Activated T-cell treated with anti-CD3 and anti-CD28 coated beads, Interleukin-2, amount 50 U/mL, for 72 hours (primary cell): ENCODE measurements at regions not wholly inside any gene's neighbourhood (a gene's known extent, or its start where the extent isn't known, plus 50 kb on each side); places are given as distances from the start of the nearest gene placed in this dataset.

Experiments
- ATAC-seq, 2 donors: fragments of 150-1000 bp; cut with Tn5 transposase; replicated peaks in 1 of 2; 2 replicates each; pipeline ENCODE4 v1.10.0; 2021; ENCODE audit warnings: moderate library complexity in 2 of 2, mild to moderate bottlenecking in 1 of 2
- DNase-seq, 2 donors: peaks; one replicate each; pipeline ENCODE4 v3.0.0; 2021 to 2022; ENCODE audit warnings: mixed read lengths in 1 of 2
- H3K27ac Mint-ChIP-seq: one replicate; pipeline ENCODE4 v1.8.0; 2022; ENCODE audit warnings: mild to moderate bottlenecking, moderate library complexity, mixed read lengths
- H3K27me3 Mint-ChIP-seq: one replicate; pipeline ENCODE4 v1.8.0; 2022; ENCODE audit warnings: low read depth, mixed read lengths
- H3K36me3 Mint-ChIP-seq, 2 donors: one replicate each; pipeline ENCODE4 v1.8.0; 2022; ENCODE audit warnings: mixed read lengths in 2 of 2, mild to moderate bottlenecking in 1 of 2; ENCODE audit not compliant: insufficient read depth in 2 of 2
- H3K4me1 Mint-ChIP-seq: one replicate; pipeline ENCODE4 v1.8.0; 2022; ENCODE audit warnings: low read depth, mixed read lengths
- H3K4me3 Mint-ChIP-seq, 2 donors: one replicate each; pipeline ENCODE4 v1.8.0; 2022; ENCODE audit warnings: mild to moderate bottlenecking in 2 of 2, mixed read lengths in 2 of 2, moderate library complexity in 2 of 2
- H3K9me3 Mint-ChIP-seq, 2 donors: one replicate each; pipeline ENCODE4 v1.8.0; 2022; ENCODE audit warnings: mixed read lengths in 2 of 2

DNA sequence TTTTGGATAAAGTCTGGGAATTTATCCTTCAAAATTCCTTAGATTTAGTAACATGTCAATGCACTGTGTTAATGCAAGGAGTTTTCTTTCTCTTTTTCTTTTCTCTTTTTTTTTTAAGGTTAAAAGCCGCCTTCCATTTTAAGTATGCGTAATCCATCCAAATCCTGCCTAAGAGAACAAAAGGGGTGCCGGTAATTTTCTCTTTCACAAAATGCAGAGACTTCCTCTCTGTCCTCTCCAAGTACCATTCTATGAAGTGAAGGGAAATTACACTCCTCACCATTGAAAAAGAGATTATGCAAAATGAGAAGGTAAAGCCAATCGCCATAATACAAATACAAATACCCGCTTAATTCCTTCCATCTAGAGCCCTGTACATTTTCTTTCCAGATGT is 273.8 kb downstream of the BLID start:
- H3K9me3 Mint-ChIP-seq = peaks cover 3 to 4% of the 10 kb centered on the region in 2 donors

DNA sequence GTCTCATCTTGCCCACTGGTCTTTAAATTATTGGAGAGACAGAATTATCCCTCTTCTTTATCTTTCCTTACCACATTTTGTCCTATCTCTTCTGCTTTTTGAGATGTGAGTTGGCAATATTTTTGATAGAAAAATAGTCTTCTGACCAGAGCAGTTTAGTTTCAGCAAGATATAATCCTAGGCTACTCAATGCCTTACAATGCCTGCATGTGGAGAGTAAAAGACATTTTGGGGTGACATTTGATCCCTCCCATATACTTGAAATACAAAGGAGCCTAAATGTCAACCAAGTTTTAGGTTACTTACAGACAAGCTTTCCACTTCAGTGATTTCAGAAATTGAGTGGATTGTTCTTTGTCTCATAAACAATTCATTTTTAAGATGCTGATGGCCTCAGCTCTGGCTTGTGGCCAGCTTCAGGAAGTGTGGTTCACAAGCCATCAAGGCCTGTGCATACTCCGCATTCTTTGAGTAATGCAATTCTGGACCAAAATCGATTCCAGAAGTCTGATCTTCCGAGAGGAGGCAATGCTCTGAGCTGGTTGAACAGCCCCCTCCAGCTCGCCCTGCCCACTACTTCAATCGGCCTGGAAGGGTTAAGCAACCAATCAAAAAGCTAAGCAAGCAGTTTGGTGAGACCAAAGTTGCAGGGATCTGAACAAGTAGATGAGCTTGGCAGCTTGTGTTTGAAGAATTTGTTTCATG is 274.4 kb downstream of the BLID start:
- no peak overlapping the region for H3K4me3 Mint-ChIP-seq
- no peaks in the 10 kb centered on the region for H3K36me3 Mint-ChIP-seq
- no peaks in the 10 kb centered on the region for H3K4me1 Mint-ChIP-seq
- peaks cover 4 to 5% of the 10 kb centered on the region in 2 donors for H3K9me3 Mint-ChIP-seq
- no peaks in the 10 kb centered on the region for H3K27me3 Mint-ChIP-seq
- ATAC-seq (no peak), DNase-seq (no peak)
- H3K27ac Mint-ChIP-seq = no peak overlapping the region

More for the DNA sequence above, 273.8 kb downstream of the BLID start:
- no peaks in the 10 kb centered on the region for H3K4me1 Mint-ChIP-seq
- H3K27ac Mint-ChIP-seq = no peak overlapping the region
- no peaks in the 10 kb centered on the region for H3K36me3 Mint-ChIP-seq
- H3K4me3 Mint-ChIP-seq = no peak overlapping the region
- no peak for DNase-seq
- ATAC-seq = no peak
- H3K27me3 Mint-ChIP-seq = no peaks in the 10 kb centered on the region

DNA sequence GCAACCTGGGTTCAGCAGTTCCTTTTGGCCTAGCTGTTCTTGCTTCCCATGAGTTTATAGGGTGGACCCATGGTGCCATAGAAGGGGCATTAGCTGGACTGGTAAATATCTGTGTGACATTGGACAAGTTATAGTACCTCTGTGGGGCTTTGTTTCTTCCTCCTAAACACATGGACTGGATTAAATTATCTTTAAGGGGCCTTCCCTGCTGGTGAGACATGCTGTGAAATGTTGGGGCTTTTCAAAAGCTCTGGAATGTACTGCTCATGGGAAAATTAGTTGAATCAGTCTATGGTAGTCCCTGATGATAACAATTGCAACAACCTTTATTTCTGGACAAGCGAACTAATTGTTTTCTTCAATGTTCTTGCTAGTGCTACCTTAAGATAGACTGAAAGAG is 276.2 kb downstream of the BLID start:
- no peaks in the 10 kb centered on the region for H3K27me3 Mint-ChIP-seq
- DNase-seq (no peak), ATAC-seq (no peak)
- no peaks in the 10 kb centered on the region for H3K4me1 Mint-ChIP-seq
- no peak overlapping the region for H3K4me3 Mint-ChIP-seq
- H3K27ac Mint-ChIP-seq = no peak overlapping the region
- peaks cover 3 to 8% of the 10 kb centered on the region in 2 donors for H3K9me3 Mint-ChIP-seq
- H3K36me3 Mint-ChIP-seq = no peaks in the 10 kb centered on the region

DNA sequence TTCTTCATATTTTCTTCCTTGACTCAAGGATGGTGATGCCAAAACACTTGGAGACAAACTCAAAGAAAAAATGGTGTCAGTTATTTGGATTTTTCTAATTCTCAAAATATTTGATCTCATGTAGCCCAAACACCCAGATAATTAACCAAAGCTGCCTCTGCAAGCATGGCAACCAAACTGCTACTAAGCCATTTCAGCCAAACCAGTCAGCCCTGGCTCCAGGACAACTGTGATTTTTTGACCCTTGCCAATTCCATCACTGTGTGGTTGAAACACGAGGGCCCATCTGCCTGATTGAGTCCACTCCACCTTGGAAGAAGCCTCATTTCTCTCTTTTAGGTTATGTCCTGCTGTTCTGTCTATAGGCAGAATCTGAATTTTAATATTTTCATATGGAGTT is 277.4 kb downstream of the BLID start:
- ATAC-seq (no peak), DNase-seq (no peak)
- Mint-ChIP-seq H3K9me3 (peaks cover 8 to 10% of the 10 kb centered on the region in 2 donors), H3K4me3 (no peak overlapping the region), H3K36me3 (no peaks in the 10 kb centered on the region), H3K27me3 (no peaks in the 10 kb centered on the region), H3K4me1 (no peaks in the 10 kb centered on the region), H3K27ac (no peak overlapping the region)

DNA sequence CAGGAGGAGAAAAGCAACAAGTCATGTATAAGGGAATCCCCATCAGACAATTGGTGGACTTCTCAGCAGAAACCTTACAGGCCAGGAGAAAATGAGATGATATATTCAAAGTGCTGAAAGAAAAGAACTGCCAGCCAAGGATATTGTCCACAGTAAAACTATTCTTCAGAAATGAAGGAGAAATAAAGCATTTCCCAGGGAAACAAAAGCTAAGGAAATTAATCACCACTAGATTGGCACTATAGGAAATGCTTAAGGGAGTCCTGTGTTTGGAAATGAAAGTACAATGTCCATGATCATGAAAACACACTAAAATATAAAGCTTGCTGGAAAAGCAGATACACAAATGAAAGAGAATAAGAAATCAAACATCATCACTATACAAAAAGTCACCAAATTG is 282.0 kb downstream of the BLID start:
- no peaks in the 10 kb centered on the region for H3K27me3 Mint-ChIP-seq
- no peak for ATAC-seq
- no peak for DNase-seq
- H3K27ac Mint-ChIP-seq = no peak overlapping the region
- peaks cover 4 to 5% of the 10 kb centered on the region in 2 donors for H3K36me3 Mint-ChIP-seq
- H3K9me3 Mint-ChIP-seq = peaks cover 12 to 16% of the 10 kb centered on the region in 2 donors
- no peaks in the 10 kb centered on the region for H3K4me1 Mint-ChIP-seq
- H3K4me3 Mint-ChIP-seq = no peak overlapping the region

DNA sequence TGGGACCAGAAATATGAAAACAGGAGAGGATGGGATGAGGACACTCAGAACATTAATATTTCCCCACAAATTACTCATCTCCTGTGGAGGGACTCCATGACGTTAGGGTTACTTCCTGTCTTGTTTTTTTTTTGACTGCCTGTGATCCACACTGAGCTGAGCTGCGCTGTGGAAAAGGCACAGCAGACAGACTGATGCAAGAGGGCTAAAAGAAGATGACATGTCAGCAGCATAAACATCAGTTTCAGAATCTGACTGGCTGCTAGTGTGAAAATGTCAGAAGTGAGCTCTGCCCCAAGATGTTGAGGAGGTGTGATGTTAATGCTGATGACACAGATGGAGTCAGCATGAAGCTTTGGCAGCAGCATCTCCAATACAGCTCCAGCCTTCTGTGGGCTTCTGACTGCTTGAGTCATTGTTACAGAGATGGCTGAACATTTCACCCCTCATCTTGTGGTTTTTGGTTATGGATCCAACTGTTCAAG is 286.8 kb downstream of the BLID start:
- Mint-ChIP-seq H3K36me3 (peaks cover 5 to 7% of the 10 kb centered on the region in 2 donors), H3K9me3 (peaks cover 6 to 15% of the 10 kb centered on the region in 2 donors), H3K4me3 (no peak overlapping the region), H3K27ac (peak overlapping the region; percentile 72), H3K4me1 (no peaks in the 10 kb centered on the region), H3K27me3 (no peaks in the 10 kb centered on the region)
- ATAC-seq = peak; percentile 95 to 97
- peak; percentile 12 to 14 for DNase-seq

DNA sequence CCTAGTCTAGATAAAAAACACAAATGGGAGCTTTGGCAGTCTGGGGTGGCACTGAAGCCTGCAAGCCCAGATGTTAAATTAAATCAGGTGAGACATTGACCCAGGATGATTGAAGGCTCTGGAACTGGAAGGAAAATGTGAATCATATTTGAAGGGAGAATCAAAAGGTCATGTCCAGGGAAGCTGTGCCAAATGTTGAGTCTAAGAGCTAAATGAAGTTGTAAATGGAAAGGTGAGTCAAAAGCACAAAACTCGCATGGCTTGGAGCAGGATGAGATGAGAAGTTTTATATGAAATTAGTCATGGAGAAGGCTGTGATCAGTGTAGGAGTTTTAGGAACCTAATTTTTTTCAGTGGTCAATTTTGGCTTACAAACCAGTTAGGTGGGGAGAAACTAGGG is 301.1 kb downstream of the BLID start:
- peaks cover 7 to 9% of the 10 kb centered on the region in 2 donors for H3K9me3 Mint-ChIP-seq
- H3K4me1 Mint-ChIP-seq = no peaks in the 10 kb centered on the region
- H3K36me3 Mint-ChIP-seq = peaks cover 2% of the 10 kb centered on the region in 2 donors
- no peak overlapping the region for H3K27ac Mint-ChIP-seq
- H3K27me3 Mint-ChIP-seq = no peaks in the 10 kb centered on the region
- ATAC-seq (no peak), DNase-seq (no peak)
- no peak overlapping the region for H3K4me3 Mint-ChIP-seq

DNA sequence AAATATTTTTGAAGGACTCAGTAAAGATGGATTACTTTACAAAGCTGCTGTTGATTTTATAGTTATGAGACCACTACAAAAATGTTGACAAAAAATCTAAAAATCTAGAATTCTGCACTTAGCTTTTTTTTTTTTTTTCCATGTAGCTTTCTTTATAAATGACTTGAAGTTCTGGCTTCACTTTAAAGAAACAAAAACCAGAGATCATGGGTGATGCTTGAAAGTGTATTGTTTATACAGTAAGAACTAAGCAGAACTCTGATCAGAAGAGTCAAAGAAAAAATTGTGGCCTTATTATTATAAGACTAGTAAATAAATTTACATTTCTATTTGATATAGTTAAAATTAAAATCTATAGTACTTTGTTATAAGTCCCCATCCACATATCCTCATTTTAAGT is 301.7 kb downstream of the BLID start:
- no peak overlapping the region for H3K27ac Mint-ChIP-seq
- no peaks in the 10 kb centered on the region for H3K4me1 Mint-ChIP-seq
- ATAC-seq (no peak), DNase-seq (no peak)
- H3K9me3 Mint-ChIP-seq = peaks cover 7 to 9% of the 10 kb centered on the region in 2 donors
- peaks cover 2% of the 10 kb centered on the region in 2 donors for H3K36me3 Mint-ChIP-seq
- H3K4me3 Mint-ChIP-seq = no peak overlapping the region
- H3K27me3 Mint-ChIP-seq = no peaks in the 10 kb centered on the region

DNA sequence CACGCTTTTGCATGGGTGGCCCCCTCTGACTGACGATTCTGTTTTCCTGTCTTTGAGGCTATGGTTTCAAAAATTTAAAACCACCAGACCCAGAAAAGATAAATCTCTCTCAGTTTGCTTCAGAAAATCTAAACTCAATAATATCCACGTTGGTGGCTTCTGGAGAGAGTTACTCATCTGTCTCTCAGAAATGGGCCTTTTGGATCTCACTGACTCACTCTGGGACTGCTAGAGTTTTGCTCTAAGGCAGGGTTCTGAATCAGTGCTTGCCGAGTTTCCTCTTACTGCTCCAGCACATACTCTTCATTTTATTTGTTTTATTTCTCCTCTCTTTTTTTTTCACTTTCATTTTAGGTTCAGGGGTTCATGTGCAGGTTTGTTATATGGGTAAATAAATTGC is 305.7 kb downstream of the BLID start:
- Mint-ChIP-seq H3K4me1 (no peaks in the 10 kb centered on the region), H3K4me3 (no peak overlapping the region), H3K9me3 (peaks cover 7 to 8% of the 10 kb centered on the region in 2 donors), H3K36me3 (peaks cover 2% of the 10 kb centered on the region in 2 donors), H3K27me3 (no peaks in the 10 kb centered on the region), H3K27ac (no peak overlapping the region)
- DNase-seq = no peak
- ATAC-seq = no peak

DNA sequence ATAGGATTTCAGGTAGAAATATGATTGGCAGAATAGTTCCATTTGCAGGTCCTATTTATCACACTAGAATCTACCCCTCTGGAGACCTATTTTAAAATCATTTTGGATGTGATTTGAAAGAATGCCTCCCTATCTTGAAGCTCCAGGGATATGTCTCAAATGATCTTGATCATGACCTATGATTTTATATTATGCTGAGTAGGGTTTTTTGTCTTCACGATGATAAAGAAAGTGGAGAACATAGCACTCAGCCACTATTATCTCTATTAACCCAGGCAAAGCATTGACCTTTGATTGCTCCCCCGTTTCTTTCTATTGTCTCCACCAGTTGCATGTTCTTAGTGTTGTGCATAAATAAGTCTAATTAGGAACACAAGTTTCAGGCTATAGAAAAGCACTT is 307.9 kb downstream of the BLID start:
- no peak overlapping the region for H3K27ac Mint-ChIP-seq
- peaks cover 7 to 8% of the 10 kb centered on the region in 2 donors for H3K9me3 Mint-ChIP-seq
- no peak for ATAC-seq
- DNase-seq = no peak
- H3K27me3 Mint-ChIP-seq = no peaks in the 10 kb centered on the region
- H3K4me1 Mint-ChIP-seq = no peaks in the 10 kb centered on the region
- peaks cover 2% of the 10 kb centered on the region in 2 donors for H3K36me3 Mint-ChIP-seq
- H3K4me3 Mint-ChIP-seq = no peak overlapping the region

DNA sequence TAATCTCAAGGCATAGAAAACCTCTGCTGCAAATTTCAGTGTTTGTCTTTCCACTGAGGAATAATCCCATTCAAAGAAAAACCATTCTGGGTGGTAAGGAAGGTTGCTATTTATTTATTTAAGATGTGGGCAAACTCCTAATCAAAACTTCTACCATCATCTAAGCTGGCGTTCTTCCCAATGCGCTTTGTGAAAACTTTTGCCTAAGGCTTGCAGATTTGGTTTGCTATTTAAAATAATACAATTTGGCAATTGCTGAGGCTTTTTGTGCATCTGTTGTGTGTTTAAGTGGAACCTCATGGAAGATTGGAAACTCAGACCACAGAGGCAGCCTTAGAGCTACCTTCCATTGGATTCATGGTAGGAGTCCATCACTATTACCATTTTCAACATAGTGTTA is 309.0 kb downstream of the BLID start:
- Mint-ChIP-seq H3K27ac (no peak overlapping the region), H3K9me3 (peaks cover 1 to 2% of the 10 kb centered on the region in 2 donors), H3K36me3 (peaks cover 0 to 2% of the 10 kb centered on the region in 2 donors), H3K4me3 (no peak overlapping the region), H3K27me3 (no peaks in the 10 kb centered on the region), H3K4me1 (no peaks in the 10 kb centered on the region)
- no peak for DNase-seq
- ATAC-seq = no peak

DNA sequence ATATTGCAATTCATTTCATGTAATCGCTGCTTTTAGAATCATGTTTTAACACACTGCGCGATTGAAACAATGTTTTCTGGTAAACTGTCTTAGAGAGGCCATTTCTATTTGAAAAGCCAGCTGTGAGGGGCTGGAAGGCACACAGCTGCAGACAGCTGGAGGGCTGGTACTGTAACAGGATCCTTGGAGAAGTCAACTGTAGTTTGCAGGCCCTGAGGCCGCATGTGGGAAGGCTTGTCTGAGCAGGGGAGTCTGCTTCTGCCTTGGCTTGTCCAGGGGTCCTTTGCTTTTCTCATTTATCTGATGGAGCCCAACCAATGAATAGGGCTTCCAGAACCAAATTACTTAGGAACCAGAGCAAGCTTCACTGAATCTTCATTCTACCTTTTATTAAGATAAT is 313.5 kb downstream of the BLID start:
- ATAC-seq = no peak
- Mint-ChIP-seq H3K4me1 (no peaks in the 10 kb centered on the region), H3K27me3 (no peaks in the 10 kb centered on the region), H3K9me3 (peaks cover 3 to 5% of the 10 kb centered on the region in 2 donors), H3K36me3 (no peaks in the 10 kb centered on the region), H3K27ac (no peak overlapping the region), H3K4me3 (no peak overlapping the region)
- no peak for DNase-seq

DNA sequence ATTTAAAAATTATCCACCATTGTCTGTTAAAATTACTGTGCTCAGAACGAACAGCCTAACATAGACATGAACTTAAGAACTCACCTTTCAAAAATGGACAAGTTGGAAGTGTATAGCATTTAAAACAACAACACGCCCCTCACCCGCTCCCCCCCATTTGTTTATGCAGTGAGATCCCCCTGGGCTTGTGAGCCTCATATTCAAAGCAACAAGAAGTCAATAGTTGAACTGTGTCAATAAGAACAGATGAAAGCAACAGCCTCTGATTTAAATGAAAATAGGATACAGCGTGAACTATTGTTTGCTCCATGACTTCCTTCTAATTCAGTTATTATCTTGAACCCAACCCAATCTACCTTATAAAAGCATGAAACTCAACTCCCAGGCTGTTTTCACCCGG is 314.2 kb downstream of the BLID start:
- DNase-seq = no peak
- no peaks in the 10 kb centered on the region for H3K27me3 Mint-ChIP-seq
- no peaks in the 10 kb centered on the region for H3K4me1 Mint-ChIP-seq
- no peak overlapping the region for H3K4me3 Mint-ChIP-seq
- no peak overlapping the region for H3K27ac Mint-ChIP-seq
- H3K36me3 Mint-ChIP-seq = no peaks in the 10 kb centered on the region
- H3K9me3 Mint-ChIP-seq = peaks cover 3 to 5% of the 10 kb centered on the region in 2 donors
- no peak for ATAC-seq

DNA sequence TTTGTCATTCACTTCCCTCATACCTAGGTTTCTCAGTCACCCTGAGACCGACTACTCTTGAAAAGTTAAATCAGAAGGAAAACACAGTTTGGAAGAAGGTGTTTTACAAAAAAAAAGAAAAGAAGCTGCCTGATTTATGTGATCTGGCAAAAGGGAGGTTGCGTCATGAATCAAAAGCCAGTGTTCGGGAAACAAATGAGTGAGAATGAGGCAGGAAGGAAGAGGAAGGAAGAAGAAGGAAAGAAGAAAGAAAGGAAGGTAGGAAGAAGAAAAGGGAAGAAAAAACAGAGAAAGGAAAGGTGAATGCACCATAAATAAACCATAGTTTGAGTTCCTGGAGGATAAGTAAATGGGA is 314.6 kb downstream of the BLID start:
- H3K27me3 Mint-ChIP-seq = no peaks in the 10 kb centered on the region
- no peaks in the 10 kb centered on the region for H3K4me1 Mint-ChIP-seq

More for the DNA sequence above, 314.6 kb downstream of the BLID start:
- H3K36me3 Mint-ChIP-seq = no peaks in the 10 kb centered on the region
- no peak overlapping the region for H3K27ac Mint-ChIP-seq
- no peak overlapping the region for H3K4me3 Mint-ChIP-seq
- peaks cover 3 to 5% of the 10 kb centered on the region in 2 donors for H3K9me3 Mint-ChIP-seq
- ATAC-seq = no peak
- no peak for DNase-seq
